Effector CD8-positive, alpha-beta T cell (primary cell): ENCODE measurements at regions not wholly inside any gene's neighbourhood (a gene's known extent, or its start where the extent isn't known, plus 50 kb on each side); places are given as distances from the start of the nearest gene placed in this dataset.
"Not testable (repeated sequence)": the region's sequence is repeated elsewhere in the genome, so short reads cannot be mapped to it uniquely, and the experiment has no call there.

Experiments used
- DNase-seq: peaks from one replicate; lab custom pipeline; 2025; lab: John Stamatoyannopoulos, UW

GRCh38 chr2:234158812-234159211, 108.3 kb downstream of the SPP2 start:
- DNase-seq = no peak

GRCh38 chr2:234157817-234158588, 107.5 kb downstream of the SPP2 start:
- DNase-seq = no peak

- DNase-seq = no peak
Observed at GRCh38 chr2:234156326-234156725, 105.8 kb downstream of the SPP2 start.

GRCh38 chr2:234152835-234153234, 102.3 kb downstream of the SPP2 start:
- DNase-seq = not testable (repeated sequence)

- DNase-seq = no peak
Observed at GRCh38 chr2:234147335-234147861, 96.9 kb downstream of the SPP2 start.

- DNase-seq = no peak
Observed at GRCh38 chr2:234146087-234146826, 95.8 kb downstream of the SPP2 start.

GRCh38 chr2:234145511-234145910, 95.0 kb downstream of the SPP2 start:
- DNase-seq = no peak

GRCh38 chr2:234145057-234145456, 94.6 kb downstream of the SPP2 start:
- DNase-seq = no peak

- DNase-seq = no peak
Observed at GRCh38 chr2:234143896-234144295, 93.4 kb downstream of the SPP2 start.

GRCh38 chr2:234142530-234142929, 92.0 kb downstream of the SPP2 start:
- no peak for DNase-seq

GRCh38 chr2:234139755-234140154, 89.3 kb downstream of the SPP2 start:
- no peak for DNase-seq

GRCh38 chr2:234138836-234139235, 88.3 kb downstream of the SPP2 start:
- DNase-seq = no peak

GRCh38 chr2:234137400-234138014, 87.0 kb downstream of the SPP2 start:
- DNase-seq = no peak

- DNase-seq = no peak
Observed at GRCh38 chr2:234136461-234136860, 86.0 kb downstream of the SPP2 start.

- peak; percentile 7 for DNase-seq
Observed at GRCh38 chr2:234135750-234136221, 85.3 kb downstream of the SPP2 start.

- DNase-seq = no peak
Observed at GRCh38 chr2:234134496-234134895, 84.0 kb downstream of the SPP2 start.

- no peak for DNase-seq
Observed at GRCh38 chr2:234133004-234133403, 82.5 kb downstream of the SPP2 start.

- no peak for DNase-seq
Observed at GRCh38 chr2:234130777-234131181, 80.3 kb downstream of the SPP2 start.

- DNase-seq = no peak
Observed at GRCh38 chr2:234128606-234129005, 78.1 kb downstream of the SPP2 start.
